ENCODE measurements at regions not wholly inside any gene's neighbourhood (a gene's known extent, or its start where the extent isn't known, plus 50 kb on each side); places are given as distances from the start of the nearest gene placed in this dataset.

GRCh38 chr2:33652830-33653229 lies 53.7 kb upstream of the FAM98A start:
- TF ChIP-seq ZNF24 (tag by site-specific recombination; IDR thresholded peaks at IDR 0.05) = no peak
- no peak for TF ChIP-seq ZNF302 (tag by site-specific recombination; IDR thresholded peaks at IDR 0.05; ENCODE audit: low read depth)
- no peak for TF ChIP-seq SP2 (tag by site-specific recombination; IDR thresholded peaks at IDR 0.05)
- TF ChIP-seq ZNF10 (tag by site-specific recombination; IDR thresholded peaks at IDR 0.05) = no peak
- no peak for TF ChIP-seq ZNF391 (tag by site-specific recombination; IDR thresholded peaks at IDR 0.05; ENCODE audit: borderline replicate concordance, low read depth)
- TF ChIP-seq CTCF (tag by site-specific recombination; IDR thresholded peaks at IDR 0.05) = no peak
- no peak for TF ChIP-seq ZNF112 (tag by site-specific recombination; IDR thresholded peaks at IDR 0.05)
- TF ChIP-seq ZNF677 (tag by site-specific recombination; IDR thresholded peaks at IDR 0.05) = no peak
- TF ChIP-seq ZNF449 (tag by site-specific recombination; IDR thresholded peaks at IDR 0.05) = no peak
- no peak for TF ChIP-seq ZNF544 (tag by site-specific recombination; IDR thresholded peaks at IDR 0.05)
- TF ChIP-seq ZNF777 (tag by site-specific recombination; IDR thresholded peaks at IDR 0.05; ENCODE audit: borderline replicate concordance) = no peak
- TF ChIP-seq ZNF513 (tag by site-specific recombination; IDR thresholded peaks at IDR 0.05) = no peak
- TF ChIP-seq ZNF184 (tag by site-specific recombination; IDR thresholded peaks at IDR 0.05) = no peak
- TF ChIP-seq ZNF274 (IDR thresholded peaks at IDR 0.05; ENCODE audit: low read length) = no peak
- no peak for TF ChIP-seq ZNF274 (tag by site-specific recombination; IDR thresholded peaks at IDR 0.05; ENCODE audit: borderline replicate concordance)

Measured in HEK293 (cell line).